ENCODE measurements at regions not wholly inside any gene's neighbourhood (a gene's known extent, or its start where the extent isn't known, plus 50 kb on each side); places are given as distances from the start of the nearest gene placed in this dataset.

GRCh38 chr5:166957782-166958181, 1333.7 kb upstream of the WWC1 start:
- no peak for DNase-seq

GRCh38 chr5:166959766-166960165, 1331.7 kb upstream of the WWC1 start:
- DNase-seq: no peak

DNA sequence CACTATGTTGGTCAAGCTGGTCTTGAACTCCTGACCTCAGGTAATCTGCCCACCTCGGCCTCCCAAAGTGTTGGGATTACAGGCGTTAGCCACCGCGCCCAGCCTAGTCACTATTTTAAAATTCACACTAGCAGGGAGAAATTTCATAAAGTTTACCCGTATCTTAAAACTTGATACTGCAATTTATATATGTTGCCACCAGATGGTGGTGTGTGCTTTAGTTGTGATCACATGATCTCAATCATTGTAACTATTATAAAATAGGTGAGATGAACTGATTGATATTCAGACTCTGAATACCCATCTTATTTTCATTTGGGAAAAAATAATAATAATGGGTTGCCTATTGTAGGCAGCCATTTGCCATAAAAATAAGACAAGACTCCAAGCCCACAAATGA, 1330.4 kb upstream of the WWC1 start:
- DNase-seq: no peak

GRCh38 chr5:166961913-166962312, 1329.5 kb upstream of the WWC1 start:
- DNase-seq: no peak

- DNase-seq: no peak
These were observed 1329.0 kb upstream of the WWC1 start for GRCh38 chr5:166962461-166962860.

DNA sequence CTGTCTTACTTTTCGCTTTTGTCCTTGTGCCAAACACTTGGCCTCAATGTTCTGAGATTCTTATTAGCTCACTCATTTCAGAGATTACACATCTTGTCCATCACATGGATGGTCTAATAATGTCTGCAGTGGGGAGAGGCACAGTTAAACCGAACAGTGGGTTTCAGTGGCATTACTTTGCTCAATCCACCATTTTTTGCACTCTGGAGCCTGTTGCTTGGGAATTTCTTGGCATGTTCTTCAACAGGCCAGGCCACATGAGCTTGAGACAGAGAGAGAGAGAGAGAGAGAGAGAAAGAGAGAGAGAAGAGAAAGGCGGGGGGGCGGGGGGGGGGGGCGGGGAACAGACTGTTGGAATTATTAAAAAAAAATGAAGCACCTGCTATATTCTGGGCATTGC, 1327.8 kb upstream of the WWC1 start:
- no peak for DNase-seq

GRCh38 chr5:166977911-166978422, 1313.5 kb upstream of the WWC1 start:
- DNase-seq: no peak

- no peak for DNase-seq
These were observed 1312.0 kb upstream of the WWC1 start for GRCh38 chr5:166979307-166979895.

DNA sequence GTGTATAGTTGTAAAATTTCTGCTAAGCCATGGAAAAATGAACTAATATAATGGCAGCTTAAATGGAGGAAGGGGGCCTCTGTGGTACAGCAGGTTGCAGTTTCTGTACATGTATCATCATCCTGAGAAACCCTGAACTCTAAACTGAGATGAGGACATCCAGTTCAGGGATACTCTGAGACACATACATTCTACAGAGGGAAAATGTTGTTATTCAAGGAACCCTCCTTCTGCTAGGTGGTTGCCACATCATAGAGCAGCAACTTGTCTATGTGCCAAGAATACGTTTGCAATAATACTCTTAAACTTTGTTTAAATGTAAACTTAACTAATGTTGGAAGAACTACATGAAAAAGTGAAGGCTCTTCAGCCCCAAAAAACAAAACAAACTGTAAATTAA, 1310.8 kb upstream of the WWC1 start:
- no peak for DNase-seq

- DNase-seq: no peak
These were observed 1309.2 kb upstream of the WWC1 start for GRCh38 chr5:166982226-166982625.

GRCh38 chr5:166991601-166992000, 1299.8 kb upstream of the WWC1 start:
- DNase-seq: no peak

GRCh38 chr5:166992108-166992507, 1299.3 kb upstream of the WWC1 start:
- DNase-seq: no peak

DNA sequence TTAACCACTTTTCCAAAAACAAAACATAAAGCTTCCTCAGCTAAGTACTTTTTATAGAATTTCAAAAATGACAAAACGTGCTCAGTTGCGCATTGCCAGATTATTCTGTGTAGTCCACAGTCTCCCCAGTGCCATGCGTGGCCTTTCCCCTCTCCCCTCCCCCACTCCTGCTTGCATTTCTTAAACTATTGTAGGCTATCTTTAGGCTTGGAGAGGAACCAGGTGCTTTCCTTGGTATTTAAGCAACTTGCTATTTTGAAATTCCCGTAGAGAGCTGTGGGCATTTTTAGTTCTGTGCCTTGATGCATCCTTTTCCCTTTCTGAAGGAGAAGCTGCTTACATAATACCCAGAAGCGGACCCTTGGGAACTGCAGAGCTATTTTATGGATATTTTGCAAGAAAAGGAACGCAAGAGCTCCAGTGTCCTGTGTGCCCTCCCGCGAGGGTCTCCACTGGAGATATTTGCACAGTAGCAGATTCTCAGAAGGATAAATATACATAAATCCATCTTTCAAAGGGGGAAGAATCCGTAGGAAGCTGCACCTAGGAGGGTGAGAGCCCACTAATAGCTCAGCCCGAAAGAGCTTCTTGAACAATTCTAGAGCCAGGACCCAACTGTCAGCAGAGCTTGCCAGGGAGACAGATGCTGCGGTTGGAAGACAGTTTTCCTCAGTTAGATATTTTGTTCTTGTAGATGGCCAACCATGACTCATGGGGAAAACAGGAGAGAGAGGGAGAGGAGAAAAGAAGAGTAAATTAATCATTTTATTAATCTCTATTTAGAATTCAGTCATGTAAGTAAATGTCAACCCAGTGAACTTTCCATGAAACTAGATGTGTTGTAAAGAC, 1298.3 kb upstream of the WWC1 start:
- no peak for DNase-seq

- no peak for DNase-seq
These were observed 1297.2 kb upstream of the WWC1 start for GRCh38 chr5:166994226-166994625.

DNA sequence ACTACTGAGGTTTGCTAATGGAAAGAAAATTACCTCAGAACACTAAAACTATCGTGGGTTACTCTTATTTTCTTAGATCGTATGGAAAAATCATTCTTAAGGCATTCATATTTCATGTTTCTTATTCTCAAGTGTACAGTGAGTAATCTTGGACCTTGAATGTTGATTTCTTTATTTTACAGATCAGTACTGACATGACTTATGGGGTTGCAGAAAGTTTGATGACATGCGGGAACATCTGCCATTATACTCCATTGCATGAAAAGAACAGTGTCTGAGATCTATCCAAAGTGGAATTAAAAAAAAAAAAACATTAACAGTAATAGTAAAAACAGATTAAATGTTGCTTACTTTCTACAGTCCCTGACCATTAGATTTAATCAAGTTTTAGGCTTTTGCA, 1290.2 kb upstream of the WWC1 start:
- no peak for DNase-seq

GRCh38 chr5:167008705-167009104, 1282.7 kb upstream of the WWC1 start:
- no peak for DNase-seq

DNA sequence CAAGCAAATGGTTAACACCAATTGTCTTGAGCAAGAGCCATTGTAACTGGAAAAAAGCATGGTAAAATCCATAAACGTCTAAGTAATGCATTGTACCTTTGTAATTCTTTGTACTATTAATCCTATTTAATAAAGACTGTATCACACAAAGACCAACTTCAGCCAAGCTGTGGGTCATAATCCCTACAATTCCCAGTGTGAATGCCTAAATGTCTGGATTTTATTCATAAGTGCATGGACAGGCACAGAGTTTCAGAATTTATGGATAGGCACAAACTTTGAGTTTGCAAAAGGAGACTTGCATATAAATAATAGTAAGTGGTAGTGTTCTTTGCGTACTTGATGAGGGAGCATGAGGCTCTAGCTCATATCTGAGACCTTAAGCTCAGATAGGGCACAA, 1280.2 kb upstream of the WWC1 start:
- no peak for DNase-seq

- no peak for DNase-seq
These were observed 1279.1 kb upstream of the WWC1 start for GRCh38 chr5:167012123-167013034.

- DNase-seq: no peak
These were observed 1276.9 kb upstream of the WWC1 start for GRCh38 chr5:167014401-167015056.

DNA sequence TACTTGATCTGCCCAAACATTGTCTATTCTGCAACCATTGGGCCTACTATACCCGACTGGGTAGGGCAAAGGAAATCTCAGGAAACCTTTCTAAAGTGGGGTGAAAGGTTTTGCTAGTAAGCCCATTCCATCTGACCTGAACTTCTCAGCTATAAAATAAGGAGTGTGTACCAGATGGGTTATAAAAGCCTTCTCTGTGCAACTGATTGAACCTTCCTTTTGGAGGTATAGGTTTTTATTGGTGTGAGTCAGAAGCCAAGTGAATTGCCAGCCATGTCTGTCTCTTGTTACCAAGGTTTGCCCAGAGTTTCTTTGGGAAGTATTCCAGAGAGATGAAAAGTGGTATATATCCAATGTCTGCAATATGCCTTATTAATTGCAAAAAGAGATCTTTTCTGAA, 1271.0 kb upstream of the WWC1 start:
- no peak for DNase-seq

DNA sequence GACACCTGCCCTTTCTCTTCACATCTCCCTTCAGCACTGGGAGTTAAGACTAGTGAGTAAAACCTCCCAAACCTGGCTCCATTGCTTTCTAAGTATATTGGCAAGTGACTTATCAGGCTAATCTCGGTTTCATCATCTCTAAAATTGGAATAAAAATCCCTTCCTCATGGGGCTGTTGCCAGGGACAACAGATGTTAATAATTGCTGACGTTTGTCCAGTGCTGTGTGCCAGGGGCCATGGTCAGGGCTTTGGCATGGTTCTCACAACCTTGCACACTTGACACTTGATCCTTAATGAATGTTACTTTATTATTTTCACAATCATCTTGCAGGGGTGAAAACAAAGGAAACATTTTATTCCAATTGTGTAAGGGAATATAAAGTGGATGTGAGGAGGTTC, 1262.0 kb upstream of the WWC1 start:
- DNase-seq: no peak

DNA sequence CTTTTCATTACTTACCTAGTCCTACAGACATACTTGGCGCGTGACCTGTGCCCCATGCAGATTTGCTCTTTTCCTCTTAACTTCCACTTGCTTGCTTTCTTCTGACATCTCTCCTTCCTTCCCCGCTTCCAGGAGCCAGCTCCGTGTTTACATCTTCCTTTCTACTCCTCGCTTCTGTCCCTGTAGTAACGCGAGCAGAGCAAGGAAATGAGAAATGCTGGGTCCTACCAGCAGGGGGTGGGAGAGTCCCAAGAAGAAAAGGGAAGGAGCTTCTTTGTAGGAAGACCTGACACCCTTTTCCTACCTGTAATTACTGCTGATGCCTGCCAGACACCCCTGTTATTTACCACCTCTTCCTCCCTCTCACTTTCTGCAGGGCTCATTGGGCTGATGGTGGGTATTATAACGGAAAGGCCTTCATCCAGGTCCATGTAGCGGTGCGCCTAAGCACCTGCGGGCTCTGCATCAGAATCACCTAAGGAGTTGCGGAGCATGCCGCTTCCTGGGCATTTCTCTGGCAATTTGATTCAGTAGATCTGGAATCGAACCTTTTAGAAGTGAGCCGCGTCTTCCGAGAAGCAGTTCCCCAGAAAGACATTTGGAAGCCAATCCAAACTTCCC, 1260.8 kb upstream of the WWC1 start:
- peak; percentile 15 for DNase-seq

Data from dermis blood vessel endothelial cell (primary cell).